GM19043 (cell line): ENCODE measurements at regions not wholly inside any gene's neighbourhood (a gene's known extent, or its start where the extent isn't known, plus 50 kb on each side); places are given as distances from the start of the nearest gene placed in this dataset.

Source experiments
- ATAC-seq: cut with Tn5 transposase; IDR thresholded peaks from one replicate; pipeline ENCODE4 v1.9.1; 2021; ENCODE audit warnings: low read depth; ENCODE audit not compliant: unreplicated experiment

DNA sequence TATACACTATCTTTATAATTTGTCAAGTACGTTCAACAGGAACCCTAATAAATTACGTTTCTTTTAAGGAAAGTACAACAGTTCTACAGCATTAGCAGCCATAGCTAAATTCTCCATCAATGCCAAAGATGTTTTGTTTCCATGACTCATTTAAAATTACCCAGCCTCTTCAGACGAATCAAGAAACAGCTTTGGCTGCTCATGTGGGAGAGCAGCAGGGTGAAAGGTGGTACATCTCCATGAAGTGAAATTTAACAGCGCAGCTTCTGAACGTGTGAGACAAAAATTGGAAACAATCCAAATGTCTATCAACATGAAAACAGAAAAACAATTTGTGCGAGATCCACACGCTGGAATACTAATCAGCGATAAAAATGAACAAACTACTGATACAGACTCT is 327.3 kb upstream of the CDH6 start:
- ATAC-seq: no peak

- ATAC-seq: no peak
Measured at GRCh38 chr5:30856242-30856641, 337.2 kb upstream of the CDH6 start.

DNA sequence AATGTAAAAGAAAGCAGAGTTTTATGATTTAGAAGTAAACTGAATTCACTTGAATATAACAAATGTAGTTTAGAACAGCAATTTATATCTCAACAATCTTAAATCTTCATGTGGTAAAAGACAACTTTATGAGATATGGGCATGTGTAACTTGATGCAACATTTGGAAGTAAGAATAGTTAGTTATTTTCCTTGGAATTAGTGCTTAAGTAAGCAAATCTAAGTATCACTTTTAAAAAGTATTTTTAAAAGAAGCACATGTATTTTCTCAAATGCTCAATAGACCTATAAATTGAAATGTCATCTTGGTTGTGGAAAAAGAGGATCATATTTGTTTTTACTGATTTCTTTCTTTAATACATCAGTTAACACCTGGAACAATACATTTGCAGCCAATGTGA is 340.3 kb upstream of the CDH6 start:
- no peak for ATAC-seq

DNA sequence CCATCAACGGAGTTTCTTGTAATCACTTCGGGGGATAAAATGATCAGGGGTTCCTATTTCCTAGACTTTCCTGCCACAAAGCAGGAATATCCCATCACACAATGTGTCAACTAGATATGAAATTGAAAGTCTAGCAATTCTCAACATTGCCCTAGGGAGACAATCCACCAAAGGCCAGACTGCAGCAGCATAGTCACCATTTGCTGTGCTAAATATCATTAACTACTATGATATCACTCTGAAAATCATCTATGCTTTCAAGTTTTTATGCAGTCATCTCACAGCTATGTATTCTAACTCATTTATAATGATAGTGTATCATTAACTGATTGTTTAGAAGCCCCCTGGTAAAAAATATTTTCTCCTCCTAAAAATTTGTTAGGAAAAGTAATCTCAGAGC is 342.6 kb upstream of the CDH6 start:
- no peak for ATAC-seq

GRCh38 chr5:30849931-30850710 is 343.4 kb upstream of the CDH6 start:
- ATAC-seq: no peak

GRCh38 chr5:30846171-30846570 is 347.3 kb upstream of the CDH6 start:
- ATAC-seq: no peak

- no peak for ATAC-seq
Measured at GRCh38 chr5:30845194-30845593, 348.3 kb upstream of the CDH6 start.

GRCh38 chr5:30843541-30843940 is 349.9 kb upstream of the CDH6 start:
- ATAC-seq: no peak

GRCh38 chr5:30839956-30840355 is 353.5 kb upstream of the CDH6 start:
- no peak for ATAC-seq

GRCh38 chr5:30838936-30839496 is 354.5 kb upstream of the CDH6 start:
- no peak for ATAC-seq

DNA sequence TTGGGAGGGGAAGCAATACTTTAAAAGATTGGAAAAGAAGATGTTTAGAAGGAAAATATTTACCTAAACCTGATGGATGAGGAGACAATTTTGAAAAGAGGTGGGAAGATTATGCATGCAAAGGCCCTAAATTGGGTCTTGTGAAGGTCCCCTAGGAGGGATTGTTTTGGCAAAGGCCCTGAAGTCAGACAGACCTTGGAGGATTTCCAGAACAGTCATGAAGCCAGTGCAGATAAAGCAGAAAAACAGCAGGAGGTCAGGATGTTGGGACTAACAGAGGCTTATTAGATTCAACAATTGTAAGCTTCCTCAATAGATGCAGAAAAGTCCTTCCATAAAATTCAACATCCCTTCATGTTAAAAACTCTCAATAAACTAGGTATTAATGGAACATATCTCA is 361.0 kb upstream of the CDH6 start:
- ATAC-seq: no peak

DNA sequence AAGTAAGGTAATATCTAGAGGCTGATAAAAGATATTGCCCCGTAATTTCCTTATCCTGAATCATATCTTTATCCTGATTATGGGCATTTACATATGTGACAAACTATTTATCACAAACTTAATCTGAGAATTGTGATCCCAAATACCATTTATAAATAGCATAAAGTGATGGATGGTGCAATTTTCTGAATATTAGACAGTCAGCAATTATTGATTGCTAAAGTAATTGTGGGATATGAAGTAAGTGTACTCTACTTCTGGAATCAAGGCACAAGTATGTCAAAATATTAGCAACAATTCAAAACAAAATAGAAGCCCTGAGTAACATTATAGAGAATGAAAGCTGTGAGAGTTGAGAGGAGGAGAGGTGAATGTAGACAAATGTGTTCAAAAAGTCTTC is 361.9 kb upstream of the CDH6 start:
- no peak for ATAC-seq

- ATAC-seq: no peak
Measured at GRCh38 chr5:30831123-30831522, 362.4 kb upstream of the CDH6 start.

- ATAC-seq: no peak
Measured at GRCh38 chr5:30811298-30811697, 382.2 kb upstream of the CDH6 start.

GRCh38 chr5:30809933-30810332 is 383.6 kb upstream of the CDH6 start:
- no peak for ATAC-seq

DNA sequence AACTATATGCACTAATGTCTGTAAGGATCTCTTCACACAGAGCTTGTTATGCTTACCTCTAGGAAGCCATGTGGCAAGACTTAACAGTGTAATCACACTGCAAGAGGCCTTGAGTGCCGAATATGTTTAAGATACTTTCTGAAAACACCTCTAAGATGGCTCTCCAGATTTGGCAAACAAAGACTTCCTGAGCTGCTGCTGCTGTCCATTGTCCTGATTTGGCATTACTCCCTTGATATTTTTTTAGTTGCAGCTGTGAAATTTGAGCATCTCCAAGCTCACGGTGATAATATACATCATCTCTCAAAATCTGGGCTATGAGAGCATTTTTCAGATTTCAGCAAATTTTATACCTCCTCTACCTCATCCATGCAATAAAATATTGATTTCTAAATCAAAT is 384.5 kb upstream of the CDH6 start:
- ATAC-seq: no peak

GRCh38 chr5:30804739-30805505 is 388.6 kb upstream of the CDH6 start:
- ATAC-seq: no peak

DNA sequence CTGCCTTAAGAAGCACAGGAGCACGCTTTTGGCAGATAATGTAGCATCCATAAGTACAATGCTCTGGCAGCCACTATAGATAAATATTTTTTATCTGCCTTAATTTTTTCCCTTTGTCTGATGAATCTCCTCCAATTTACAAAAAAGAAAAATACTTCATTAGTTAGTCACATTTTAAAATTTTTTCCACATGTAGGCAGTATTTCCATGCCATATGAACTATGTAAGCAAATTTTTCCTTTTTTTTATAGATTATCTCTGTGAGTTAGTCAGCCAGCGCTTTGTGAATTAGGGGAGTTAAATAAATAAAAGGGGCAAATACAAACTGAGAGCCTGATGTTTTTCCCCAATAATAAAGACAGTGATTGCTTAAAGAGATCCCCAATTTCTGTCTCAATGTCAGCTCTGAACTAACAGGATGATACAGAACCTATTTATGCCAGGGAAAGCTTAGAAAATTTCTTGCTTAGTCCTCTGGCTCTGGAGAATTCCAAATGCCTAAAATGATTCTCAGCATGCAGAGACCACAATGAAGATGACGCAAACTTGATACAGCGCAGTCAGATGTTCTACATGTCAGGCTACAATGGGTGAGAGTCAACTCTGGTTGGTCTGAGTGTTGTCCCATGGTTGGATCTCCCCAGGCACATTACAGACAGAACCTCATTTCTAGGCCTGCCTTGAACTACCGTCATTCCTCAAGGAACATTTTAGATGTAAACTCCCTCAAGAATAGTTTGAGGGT is 390.4 kb upstream of the CDH6 start:
- no peak for ATAC-seq

GRCh38 chr5:30781643-30782042 is 411.8 kb upstream of the CDH6 start:
- ATAC-seq: no peak

GRCh38 chr5:30768056-30768690 is 425.3 kb upstream of the CDH6 start:
- ATAC-seq: no peak

GRCh38 chr5:30765706-30766105 is 427.8 kb upstream of the CDH6 start:
- no peak for ATAC-seq
